GM23338 (cell line): ENCODE measurements at regions not wholly inside any gene's neighbourhood (a gene's known extent, or its start where the extent isn't known, plus 50 kb on each side); places are given as distances from the start of the nearest gene placed in this dataset.

Experiments used
- ATAC-seq: fragments of 200-7000 bp; cut with Tn5 transposase; 3 replicates; pipeline ENCODE4 v1.9.1; 2020
- DNase-seq: peaks from one replicate; pipeline ENCODE4 v3.0.0-alpha.2; 2015; ENCODE audit warnings: low spot score
- H2AFZ ChIP-seq: fragments of 200-600 bp; sonication (generic); 2 replicates; pipeline ENCODE4 v1.8.0; 2016; ENCODE audit warnings: antibody characterized with exemption, mild to moderate bottlenecking, moderate library complexity
- H3F3A ChIP-seq: fragments of 200-600 bp; sonication (generic); replicated peaks from 2 replicates; pipeline ENCODE4 v1.8.0; 2017; ENCODE audit warnings: antibody characterized with exemption, mixed run types, low read depth
- H3K27ac ChIP-seq: fragments of 200-600 bp; sonication (generic); 2 replicates; pipeline ENCODE4 v1.6.1; 2016; ENCODE audit warnings: low read depth
- H3K27me3 ChIP-seq: fragments of 200-600 bp; sonication (generic); 2 replicates; pipeline ENCODE4 v1.8.0; 2016; ENCODE audit warnings: mild to moderate bottlenecking, mixed run types, moderate library complexity; ENCODE audit not compliant: insufficient read depth
- H3K36me3 ChIP-seq: fragments of 200-600 bp; sonication (generic); 2 replicates; pipeline ENCODE4 v1.8.0; 2016; ENCODE audit warnings: mild to moderate bottlenecking; ENCODE audit not compliant: insufficient read depth
- H3K4me1 ChIP-seq: fragments of 200-600 bp; sonication (generic); 2 replicates; pipeline ENCODE4 v1.8.0; 2016; ENCODE audit warnings: mild to moderate bottlenecking, moderate library complexity; ENCODE audit not compliant: insufficient read depth
- H3K4me2 ChIP-seq: fragments of 200-600 bp; sonication (generic); 2 replicates; pipeline ENCODE4 v1.7.1; 2017; ENCODE audit warnings: mixed run types
- H3K4me3 ChIP-seq: fragments of 200-600 bp; sonication (generic); 2 replicates; pipeline ENCODE4 v1.6.1; 2016; ENCODE audit warnings: mixed run types
- H3K79me2 ChIP-seq: fragments of 200-600 bp; sonication (generic); replicated peaks from 2 replicates; pipeline ENCODE4 v1.8.0; 2017; ENCODE audit warnings: mild to moderate bottlenecking; ENCODE audit not compliant: insufficient read depth
- H3K9me2 ChIP-seq: fragments of 200-600 bp; sonication (generic); 2 replicates; pipeline ENCODE4 v1.8.0; 2017; ENCODE audit not compliant: insufficient read depth
- H4K20me1 ChIP-seq: fragments of 200-600 bp; sonication (generic); replicated peaks from 2 replicates; pipeline ENCODE4 v1.8.0; 2017; ENCODE audit warnings: mild to moderate bottlenecking; ENCODE audit not compliant: insufficient read depth
- H3K27ac Mint-ChIP-seq: 2 replicates; pipeline ENCODE4 v1.8.0; 2020; ENCODE audit warnings: inconsistent platforms, mild to moderate bottlenecking, moderate library complexity, mixed read lengths
- H3K27me3 Mint-ChIP-seq: 3 replicates; pipeline ENCODE4 v1.8.0; 2022; ENCODE audit warnings: low read depth, mild to moderate bottlenecking, moderate library complexity, mixed read lengths, inconsistent platforms; ENCODE audit not compliant: insufficient read depth, poor library complexity
- H3K36me3 Mint-ChIP-seq: 3 replicates; pipeline ENCODE4 v1.8.0; 2021; ENCODE audit warnings: low read depth, mild to moderate bottlenecking, inconsistent platforms, moderate library complexity, mixed read lengths
- H3K4me1 Mint-ChIP-seq: 3 replicates; pipeline ENCODE4 v1.8.0; 2020; ENCODE audit warnings: mild to moderate bottlenecking, inconsistent platforms, mixed read lengths
- H3K4me3 Mint-ChIP-seq: 3 replicates; pipeline ENCODE4 v1.8.0; 2021; ENCODE audit warnings: moderate library complexity, mild to moderate bottlenecking, inconsistent platforms, mixed read lengths
- H3K9me3 Mint-ChIP-seq: 3 replicates; pipeline ENCODE4 v1.8.0; 2020; ENCODE audit warnings: moderate library complexity, mild to moderate bottlenecking, inconsistent platforms, mixed read lengths
- CREB1 ChIP-seq: fragments of 250-450 bp; sonication (Bioruptor Pico); IDR thresholded peaks from 2 replicates; pipeline ENCODE4 v1.5.0; 2020; ENCODE audit warnings: low read depth, mild to moderate bottlenecking, moderate library complexity
- EZH2 ChIP-seq: fragments of 200-600 bp; sonication (generic); IDR thresholded peaks from one replicate; pipeline ENCODE4 v1.8.0; 2017; ENCODE audit warnings: antibody characterized with exemption, mild to moderate bottlenecking, low read depth; ENCODE audit not compliant: unreplicated experiment
- EZH2phosphoT487 ChIP-seq: fragments of 200-600 bp; sonication (generic); IDR thresholded peaks from one replicate; pipeline ENCODE4 v1.8.1; 2018; ENCODE audit warnings: antibody characterized with exemption; ENCODE audit not compliant: unreplicated experiment
- JUNB ChIP-seq: IDR thresholded peaks from one replicate; pipeline ENCODE4 v1.6.1; 2016; ENCODE audit warnings: antibody characterized with exemption; ENCODE audit not compliant: unreplicated experiment
- POLR2AphosphoS5 ChIP-seq: IDR thresholded peaks from 2 replicates; pipeline ENCODE4 v1.6.1; 2016; ENCODE audit warnings: antibody characterized with exemption, low read depth
- STAT1 ChIP-seq: IDR thresholded peaks from one replicate; pipeline ENCODE4 v1.6.1; 2016; ENCODE audit warnings: antibody characterized with exemption; ENCODE audit not compliant: unreplicated experiment
- ZNF114 ChIP-seq: fragments of 250-450 bp; sonication (Bioruptor Pico); IDR thresholded peaks from 2 replicates; pipeline ENCODE4 v1.5.0; 2020; ENCODE audit warnings: mild to moderate bottlenecking, moderate library complexity
- ZNF331 ChIP-seq: fragments of 250-450 bp; sonication (Bioruptor Pico); IDR thresholded peaks from 2 replicates; pipeline ENCODE4 v1.5.0; 2020; ENCODE audit warnings: low read depth, mild to moderate bottlenecking, moderate library complexity
- TF ChIP-seq, protein P1 (sequence below): fragments of 250-450 bp; sonication (Bioruptor Pico); IDR thresholded peaks from 2 replicates; pipeline ENCODE4 v1.5.0; 2020; ENCODE audit warnings: mild to moderate bottlenecking, moderate library complexity
- TF ChIP-seq, protein P2 (sequence below): IDR thresholded peaks from 2 replicates; pipeline ENCODE4 v1.6.1; 2016; ENCODE audit warnings: antibody characterized with exemption
- TF ChIP-seq, protein P3 (sequence below): IDR thresholded peaks from one replicate; pipeline ENCODE4 v1.6.1; 2018; ENCODE audit warnings: antibody characterized with exemption; ENCODE audit not compliant: unreplicated experiment

DNA sequence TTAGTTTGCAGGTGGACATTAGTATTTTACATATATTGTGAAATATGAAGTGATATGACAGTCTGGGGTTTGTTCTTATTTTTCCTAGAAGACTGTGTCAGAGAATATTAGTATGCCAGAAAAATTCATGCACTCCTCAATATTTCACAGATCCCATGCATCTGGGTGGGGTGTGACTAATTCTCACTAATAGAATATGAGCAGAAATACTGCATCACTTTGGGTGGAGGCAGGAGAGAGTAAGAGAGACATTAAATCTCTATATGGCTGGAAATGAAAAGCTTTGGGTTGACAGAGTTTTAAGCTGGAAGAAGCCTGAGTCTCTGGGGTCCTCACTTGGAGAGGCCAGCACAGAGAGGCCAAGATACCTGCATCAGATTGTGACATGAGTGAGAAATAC is 101.3 kb upstream of the DPH6 start (continued):
- TF ChIP-seq, protein P1, sequence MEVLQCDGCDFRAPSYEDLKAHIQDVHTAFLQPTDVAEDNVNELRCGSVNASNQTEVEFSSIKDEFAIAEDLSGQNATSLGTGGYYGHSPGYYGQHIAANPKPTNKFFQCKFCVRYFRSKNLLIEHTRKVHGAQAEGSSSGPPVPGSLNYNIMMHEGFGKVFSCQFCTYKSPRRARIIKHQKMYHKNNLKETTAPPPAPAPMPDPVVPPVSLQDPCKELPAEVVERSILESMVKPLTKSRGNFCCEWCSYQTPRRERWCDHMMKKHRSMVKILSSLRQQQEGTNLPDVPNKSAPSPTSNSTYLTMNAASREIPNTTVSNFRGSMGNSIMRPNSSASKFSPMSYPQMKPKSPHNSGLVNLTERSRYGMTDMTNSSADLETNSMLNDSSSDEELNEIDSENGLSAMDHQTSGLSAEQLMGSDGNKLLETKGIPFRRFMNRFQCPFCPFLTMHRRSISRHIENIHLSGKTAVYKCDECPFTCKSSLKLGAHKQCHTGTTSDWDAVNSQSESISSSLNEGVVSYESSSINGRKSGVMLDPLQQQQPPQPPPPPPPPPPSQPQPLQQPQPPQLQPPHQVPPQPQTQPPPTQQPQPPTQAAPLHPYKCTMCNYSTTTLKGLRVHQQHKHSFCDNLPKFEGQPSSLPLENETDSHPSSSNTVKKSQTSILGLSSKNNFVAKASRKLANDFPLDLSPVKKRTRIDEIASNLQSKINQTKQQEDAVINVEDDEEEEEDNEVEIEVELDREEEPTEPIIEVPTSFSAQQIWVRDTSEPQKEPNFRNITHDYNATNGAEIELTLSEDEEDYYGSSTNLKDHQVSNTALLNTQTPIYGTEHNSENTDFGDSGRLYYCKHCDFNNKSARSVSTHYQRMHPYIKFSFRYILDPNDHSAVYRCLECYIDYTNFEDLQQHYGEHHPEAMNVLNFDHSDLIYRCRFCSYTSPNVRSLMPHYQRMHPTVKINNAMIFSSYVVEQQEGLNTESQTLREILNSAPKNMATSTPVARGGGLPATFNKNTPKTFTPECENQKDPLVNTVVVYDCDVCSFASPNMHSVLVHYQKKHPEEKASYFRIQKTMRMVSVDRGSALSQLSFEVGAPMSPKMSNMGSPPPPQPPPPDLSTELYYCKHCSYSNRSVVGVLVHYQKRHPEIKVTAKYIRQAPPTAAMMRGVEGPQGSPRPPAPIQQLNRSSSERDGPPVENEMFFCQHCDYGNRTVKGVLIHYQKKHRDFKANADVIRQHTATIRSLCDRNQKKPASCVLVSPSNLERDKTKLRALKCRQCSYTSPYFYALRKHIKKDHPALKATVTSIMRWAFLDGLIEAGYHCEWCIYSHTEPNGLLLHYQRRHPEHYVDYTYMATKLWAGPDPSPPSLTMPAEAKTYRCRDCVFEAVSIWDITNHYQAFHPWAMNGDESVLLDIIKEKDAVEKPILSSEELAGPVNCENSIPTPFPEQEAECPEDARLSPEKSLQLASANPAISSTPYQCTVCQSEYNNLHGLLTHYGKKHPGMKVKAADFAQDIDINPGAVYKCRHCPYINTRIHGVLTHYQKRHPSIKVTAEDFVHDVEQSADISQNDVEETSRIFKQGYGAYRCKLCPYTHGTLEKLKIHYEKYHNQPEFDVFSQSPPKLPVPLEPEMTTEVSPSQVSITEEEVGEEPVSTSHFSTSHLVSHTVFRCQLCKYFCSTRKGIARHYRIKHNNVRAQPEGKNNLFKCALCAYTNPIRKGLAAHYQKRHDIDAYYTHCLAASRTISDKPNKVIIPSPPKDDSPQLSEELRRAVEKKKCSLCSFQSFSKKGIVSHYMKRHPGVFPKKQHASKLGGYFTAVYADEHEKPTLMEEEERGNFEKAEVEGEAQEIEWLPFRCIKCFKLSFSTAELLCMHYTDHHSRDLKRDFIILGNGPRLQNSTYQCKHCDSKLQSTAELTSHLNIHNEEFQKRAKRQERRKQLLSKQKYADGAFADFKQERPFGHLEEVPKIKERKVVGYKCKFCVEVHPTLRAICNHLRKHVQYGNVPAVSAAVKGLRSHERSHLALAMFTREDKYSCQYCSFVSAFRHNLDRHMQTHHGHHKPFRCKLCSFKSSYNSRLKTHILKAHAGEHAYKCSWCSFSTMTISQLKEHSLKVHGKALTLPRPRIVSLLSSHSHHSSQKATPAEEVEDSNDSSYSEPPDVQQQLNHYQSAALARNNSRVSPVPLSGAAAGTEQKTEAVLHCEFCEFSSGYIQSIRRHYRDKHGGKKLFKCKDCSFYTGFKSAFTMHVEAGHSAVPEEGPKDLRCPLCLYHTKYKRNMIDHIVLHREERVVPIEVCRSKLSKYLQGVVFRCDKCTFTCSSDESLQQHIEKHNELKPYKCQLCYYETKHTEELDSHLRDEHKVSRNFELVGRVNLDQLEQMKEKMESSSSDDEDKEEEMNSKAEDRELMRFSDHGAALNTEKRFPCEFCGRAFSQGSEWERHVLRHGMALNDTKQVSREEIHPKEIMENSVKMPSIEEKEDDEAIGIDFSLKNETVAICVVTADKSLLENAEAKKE (CRISPR knock-in tag): no peak
- no peak for TF ChIP-seq STAT1
- TF ChIP-seq, protein P2, sequence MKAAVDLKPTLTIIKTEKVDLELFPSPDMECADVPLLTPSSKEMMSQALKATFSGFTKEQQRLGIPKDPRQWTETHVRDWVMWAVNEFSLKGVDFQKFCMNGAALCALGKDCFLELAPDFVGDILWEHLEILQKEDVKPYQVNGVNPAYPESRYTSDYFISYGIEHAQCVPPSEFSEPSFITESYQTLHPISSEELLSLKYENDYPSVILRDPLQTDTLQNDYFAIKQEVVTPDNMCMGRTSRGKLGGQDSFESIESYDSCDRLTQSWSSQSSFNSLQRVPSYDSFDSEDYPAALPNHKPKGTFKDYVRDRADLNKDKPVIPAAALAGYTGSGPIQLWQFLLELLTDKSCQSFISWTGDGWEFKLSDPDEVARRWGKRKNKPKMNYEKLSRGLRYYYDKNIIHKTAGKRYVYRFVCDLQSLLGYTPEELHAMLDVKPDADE: no peak

DNA sequence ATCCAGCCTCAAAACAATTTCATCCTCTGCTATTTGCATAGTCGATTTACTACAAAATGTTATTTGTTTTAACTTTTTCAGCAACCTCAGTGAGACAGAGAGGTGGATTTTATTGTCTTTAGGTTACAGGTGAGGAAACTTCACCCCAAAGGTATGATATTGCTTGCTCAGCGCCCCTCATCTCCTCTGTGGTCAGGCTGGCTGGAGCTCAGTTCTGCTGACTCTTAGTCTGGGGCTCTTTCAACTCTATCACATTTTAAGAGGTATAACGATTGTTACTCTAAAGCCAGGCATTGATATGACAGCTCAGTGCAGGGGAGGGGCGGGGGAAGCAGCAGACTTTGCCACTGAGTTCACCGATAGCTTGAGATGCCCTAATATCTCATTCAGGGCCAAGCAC is 103.0 kb upstream of the DPH6 start:
- 0 out of 2 replicates have a peak overlapping the region, but pooled peaks have one; percentile 33 for H2AFZ ChIP-seq
- ATAC-seq (no peak), DNase-seq (no peak)
- no peaks in the 10 kb centered on the region for H3K4me1 ChIP-seq
- no peak overlapping the region for H3K27ac Mint-ChIP-seq
- H3F3A ChIP-seq: no peaks in the 10 kb centered on the region
- H3K27ac ChIP-seq: no peak overlapping the region
- H3K36me3 ChIP-seq: no peaks in the 10 kb centered on the region
- H3K4me2 ChIP-seq: no peak overlapping the region
- no peaks in the 10 kb centered on the region for H3K79me2 ChIP-seq
- no peak overlapping the region for H3K4me3 ChIP-seq
- no peaks in the 10 kb centered on the region for H3K27me3 ChIP-seq
- H3K36me3 Mint-ChIP-seq: no peaks in the 10 kb centered on the region
- H3K9me2 ChIP-seq: no peaks in the 10 kb centered on the region
- H3K9me3 Mint-ChIP-seq: no peaks in the 10 kb centered on the region; the same call in 1 of the 3 replicates
- H4K20me1 ChIP-seq: no peaks in the 10 kb centered on the region
- no peak overlapping the region for H3K4me3 Mint-ChIP-seq
- no peaks in the 10 kb centered on the region for H3K27me3 Mint-ChIP-seq
- H3K4me1 Mint-ChIP-seq: peaks cover 6% of the 10 kb centered on the region; the same call in 1 of the 3 replicates
- no peak for TF ChIP-seq EZH2
- TF ChIP-seq, protein P3, sequence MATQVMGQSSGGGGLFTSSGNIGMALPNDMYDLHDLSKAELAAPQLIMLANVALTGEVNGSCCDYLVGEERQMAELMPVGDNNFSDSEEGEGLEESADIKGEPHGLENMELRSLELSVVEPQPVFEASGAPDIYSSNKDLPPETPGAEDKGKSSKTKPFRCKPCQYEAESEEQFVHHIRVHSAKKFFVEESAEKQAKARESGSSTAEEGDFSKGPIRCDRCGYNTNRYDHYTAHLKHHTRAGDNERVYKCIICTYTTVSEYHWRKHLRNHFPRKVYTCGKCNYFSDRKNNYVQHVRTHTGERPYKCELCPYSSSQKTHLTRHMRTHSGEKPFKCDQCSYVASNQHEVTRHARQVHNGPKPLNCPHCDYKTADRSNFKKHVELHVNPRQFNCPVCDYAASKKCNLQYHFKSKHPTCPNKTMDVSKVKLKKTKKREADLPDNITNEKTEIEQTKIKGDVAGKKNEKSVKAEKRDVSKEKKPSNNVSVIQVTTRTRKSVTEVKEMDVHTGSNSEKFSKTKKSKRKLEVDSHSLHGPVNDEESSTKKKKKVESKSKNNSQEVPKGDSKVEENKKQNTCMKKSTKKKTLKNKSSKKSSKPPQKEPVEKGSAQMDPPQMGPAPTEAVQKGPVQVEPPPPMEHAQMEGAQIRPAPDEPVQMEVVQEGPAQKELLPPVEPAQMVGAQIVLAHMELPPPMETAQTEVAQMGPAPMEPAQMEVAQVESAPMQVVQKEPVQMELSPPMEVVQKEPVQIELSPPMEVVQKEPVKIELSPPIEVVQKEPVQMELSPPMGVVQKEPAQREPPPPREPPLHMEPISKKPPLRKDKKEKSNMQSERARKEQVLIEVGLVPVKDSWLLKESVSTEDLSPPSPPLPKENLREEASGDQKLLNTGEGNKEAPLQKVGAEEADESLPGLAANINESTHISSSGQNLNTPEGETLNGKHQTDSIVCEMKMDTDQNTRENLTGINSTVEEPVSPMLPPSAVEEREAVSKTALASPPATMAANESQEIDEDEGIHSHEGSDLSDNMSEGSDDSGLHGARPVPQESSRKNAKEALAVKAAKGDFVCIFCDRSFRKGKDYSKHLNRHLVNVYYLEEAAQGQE: no peak
- TF ChIP-seq ZNF114 (CRISPR knock-in tag): no peak
- no peak for TF ChIP-seq POLR2AphosphoS5
- no peak for TF ChIP-seq ZNF331
- TF ChIP-seq EZH2phosphoT487: no peak
- no peak for TF ChIP-seq JUNB
- TF ChIP-seq, protein P2: no peak
- no peak for TF ChIP-seq CREB1
